HG02642 (cell line): ENCODE measurements at regions not wholly inside any gene's neighbourhood (a gene's known extent, or its start where the extent isn't known, plus 50 kb on each side); places are given as distances from the start of the nearest gene placed in this dataset.

Experiments
- ATAC-seq: cut with Tn5 transposase; IDR thresholded peaks from one replicate; pipeline ENCODE4 v1.9.1; 2021; ENCODE audit warnings: mild to moderate bottlenecking; ENCODE audit not compliant: unreplicated experiment, poor library complexity

- no peak for ATAC-seq
These were observed 138.7 kb upstream of the SLC24A3 start for GRCh38 chr20:19073584-19074218.

DNA sequence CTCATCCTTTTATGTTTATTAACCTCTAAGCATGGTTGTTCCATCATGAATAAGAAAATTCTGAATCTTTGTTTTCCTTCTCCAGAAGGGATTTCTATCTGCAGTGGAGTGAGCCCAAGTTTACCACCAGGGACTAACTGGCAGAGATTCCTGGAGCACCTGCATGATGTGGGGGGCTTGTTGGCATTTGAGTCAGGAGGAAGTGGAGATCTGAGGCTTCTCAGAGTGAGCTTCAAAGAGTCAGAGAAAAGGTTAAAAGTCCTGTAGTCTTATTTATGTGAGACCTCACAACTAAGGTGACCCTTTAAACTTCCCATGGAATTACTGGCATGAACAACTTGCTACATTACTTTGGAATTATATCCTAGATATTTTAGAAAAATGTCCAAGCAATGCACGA, 138.1 kb upstream of the SLC24A3 start:
- ATAC-seq = no peak

DNA sequence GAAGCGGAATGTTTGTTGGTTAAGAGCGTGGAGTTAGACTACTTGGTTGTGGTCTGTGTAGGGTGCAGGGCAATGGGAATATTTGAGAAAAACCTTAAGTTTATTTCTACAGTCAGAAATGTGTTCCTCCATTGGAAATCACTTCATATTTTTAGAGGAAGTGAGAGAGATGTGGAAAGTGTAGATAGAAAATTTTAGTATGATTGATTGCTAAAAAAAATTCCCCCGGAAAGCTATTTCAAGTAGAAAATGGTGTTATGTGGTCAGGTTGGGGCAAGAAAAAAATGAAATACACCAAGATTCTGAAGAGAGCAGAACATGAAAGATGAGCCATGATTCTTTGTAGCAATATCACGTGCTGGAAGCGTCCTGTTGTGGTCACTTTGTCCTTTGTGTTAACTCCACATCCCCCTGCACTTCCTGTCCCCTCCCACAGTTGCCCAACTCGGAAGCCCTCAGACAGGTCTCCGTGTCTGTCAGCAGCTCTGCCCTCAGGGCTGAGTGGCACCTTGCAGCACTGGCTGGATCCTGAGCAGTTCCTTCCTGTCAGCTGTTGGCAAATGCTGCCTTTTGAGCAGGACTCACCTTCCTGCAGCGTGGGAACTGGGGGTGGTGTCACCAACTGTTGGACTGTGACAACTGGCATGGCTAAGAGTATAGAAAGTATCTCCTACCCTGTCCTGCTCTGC, 137.5 kb upstream of the SLC24A3 start:
- ATAC-seq = peak; percentile 47

GRCh38 chr20:19077370-19078220, 134.8 kb upstream of the SLC24A3 start:
- ATAC-seq = no peak

GRCh38 chr20:19078448-19079373, 133.7 kb upstream of the SLC24A3 start:
- ATAC-seq = no peak

DNA sequence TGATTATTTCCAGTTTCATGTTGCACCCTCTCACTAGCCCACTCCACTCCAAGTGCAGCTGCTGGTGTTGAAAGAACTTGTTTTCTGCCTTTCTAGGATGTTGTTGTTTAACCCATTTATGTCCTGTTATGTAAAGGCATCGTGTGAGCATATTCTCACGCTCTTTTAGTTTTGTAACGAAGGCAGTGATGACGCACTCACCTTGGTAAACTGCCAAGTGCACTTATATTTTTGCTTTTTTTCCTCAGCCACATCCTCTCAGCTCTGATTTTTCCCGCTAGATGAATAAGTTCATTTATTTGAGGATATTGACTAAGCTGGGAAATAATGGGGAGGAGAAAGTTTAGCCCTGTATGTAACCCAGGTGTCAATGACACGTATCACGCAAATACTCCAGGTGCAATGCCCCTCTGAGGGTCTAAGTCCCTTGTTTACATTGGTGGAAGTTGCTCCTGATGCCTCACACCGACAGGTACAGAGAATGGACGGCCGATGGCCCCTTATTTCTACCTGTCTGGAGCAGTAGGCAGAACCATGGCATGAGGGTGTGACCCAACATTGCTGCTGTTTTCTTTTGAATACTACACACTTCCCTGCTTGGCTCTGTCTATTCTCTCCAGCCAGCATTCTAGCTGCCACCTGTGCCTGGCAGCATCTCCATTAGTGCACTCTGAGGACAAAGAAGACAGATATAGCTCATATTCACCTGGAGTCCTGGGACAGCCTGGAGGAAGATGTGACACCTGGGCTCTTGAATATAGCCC, 132.7 kb upstream of the SLC24A3 start:
- ATAC-seq = no peak

DNA sequence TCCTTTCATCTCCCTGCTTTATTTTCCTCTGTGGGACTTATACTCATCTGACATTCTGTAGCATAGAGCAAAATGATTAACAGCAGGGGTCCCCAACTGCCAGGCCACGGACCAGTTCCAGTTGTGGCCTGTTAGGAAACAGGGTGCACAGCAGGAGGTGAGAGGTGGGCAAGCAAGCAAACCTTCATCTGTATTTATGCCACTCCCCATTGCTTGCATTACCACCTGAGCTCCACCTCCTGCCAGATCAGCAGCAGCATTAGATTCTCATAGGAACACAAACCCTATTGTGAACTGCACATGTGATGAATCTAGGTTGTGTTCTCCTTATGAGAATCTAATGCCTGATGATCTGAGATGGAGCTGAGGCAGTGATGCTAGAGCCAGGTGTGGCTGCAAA, 130.5 kb upstream of the SLC24A3 start:
- no peak for ATAC-seq

DNA sequence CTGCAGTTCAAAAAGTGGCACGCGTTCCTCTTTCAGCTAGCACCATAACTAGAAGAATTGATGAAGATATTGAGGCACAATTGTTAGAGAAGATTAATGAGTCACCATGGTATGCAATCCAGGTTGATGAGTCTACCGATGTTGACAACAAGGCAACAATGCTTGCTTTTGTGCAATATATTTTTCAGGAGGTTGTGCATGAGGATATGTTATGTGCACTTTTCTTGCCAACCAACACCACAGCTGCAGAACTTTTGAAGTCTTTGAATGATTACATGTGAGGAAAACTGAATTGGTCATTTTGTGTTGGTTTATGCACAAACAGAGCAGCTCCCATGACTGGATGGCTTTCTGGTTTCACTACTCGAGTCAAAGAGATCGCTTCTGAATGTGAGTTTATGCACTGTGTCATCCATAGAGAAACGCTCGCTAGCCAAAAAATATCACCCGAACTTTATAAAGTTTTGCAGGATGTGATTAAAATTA, 129.3 kb upstream of the SLC24A3 start:
- ATAC-seq = no peak

DNA sequence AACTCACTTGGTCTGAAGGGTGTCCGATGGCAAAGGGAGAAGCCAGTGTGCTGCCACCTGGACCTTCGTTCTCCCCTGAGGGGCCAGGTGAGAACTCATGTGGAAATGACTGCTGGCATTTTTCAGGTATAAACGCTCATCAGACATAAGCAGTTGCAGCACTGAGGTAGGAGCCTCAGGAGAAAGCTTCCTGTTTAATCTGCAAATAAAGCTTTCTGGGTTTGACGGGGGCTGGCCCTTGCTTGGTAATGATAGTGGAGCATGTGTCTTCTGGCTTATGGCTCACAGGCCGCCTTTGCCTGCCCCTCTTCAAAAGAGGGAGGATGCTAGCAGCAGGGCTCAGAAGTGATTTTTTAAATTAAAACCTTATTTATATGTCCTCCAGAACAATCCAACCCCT, 122.1 kb upstream of the SLC24A3 start:
- no peak for ATAC-seq

- no peak for ATAC-seq
These were observed 117.4 kb upstream of the SLC24A3 start for GRCh38 chr20:19094959-19095541.

DNA sequence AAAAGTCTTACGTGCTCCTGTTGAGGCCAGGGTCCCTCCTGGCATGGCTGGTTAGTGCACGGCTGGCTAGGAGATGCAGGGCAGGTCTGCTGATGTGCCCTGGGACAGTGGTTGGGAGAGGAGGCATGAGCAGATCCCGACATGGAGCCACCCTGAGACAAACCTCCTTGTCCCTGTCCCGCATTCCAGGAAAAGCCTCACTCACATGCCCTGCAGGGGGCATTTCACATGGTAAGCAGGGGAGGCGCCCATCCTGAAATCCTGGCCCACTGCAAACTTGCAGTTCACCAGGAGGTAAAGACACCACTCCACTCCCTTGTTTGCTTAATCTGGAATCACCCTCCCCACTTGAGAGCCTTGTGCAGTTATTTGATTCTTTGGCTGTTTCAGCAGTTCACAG, 116.7 kb upstream of the SLC24A3 start:
- no peak for ATAC-seq

DNA sequence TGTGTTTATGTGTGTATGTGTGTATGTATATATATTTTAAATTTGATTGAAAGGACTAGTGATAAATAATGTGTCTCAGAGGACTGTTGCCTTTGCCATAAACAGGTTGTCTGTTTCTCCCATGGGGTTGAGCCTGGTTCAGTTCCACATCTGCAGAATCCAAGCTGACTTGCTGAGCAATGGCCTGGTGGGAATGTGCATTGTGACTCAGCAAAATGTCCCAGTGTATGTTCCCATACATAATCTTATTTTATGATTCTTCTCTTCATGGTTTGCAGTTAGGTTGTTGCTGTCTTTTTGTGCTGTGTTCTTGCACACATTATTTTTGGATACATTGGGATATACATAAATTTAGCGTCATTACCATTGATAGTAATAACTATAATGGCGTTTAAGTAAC, 115.6 kb upstream of the SLC24A3 start:
- ATAC-seq = no peak

GRCh38 chr20:19098117-19098516, 114.3 kb upstream of the SLC24A3 start:
- ATAC-seq = no peak

DNA sequence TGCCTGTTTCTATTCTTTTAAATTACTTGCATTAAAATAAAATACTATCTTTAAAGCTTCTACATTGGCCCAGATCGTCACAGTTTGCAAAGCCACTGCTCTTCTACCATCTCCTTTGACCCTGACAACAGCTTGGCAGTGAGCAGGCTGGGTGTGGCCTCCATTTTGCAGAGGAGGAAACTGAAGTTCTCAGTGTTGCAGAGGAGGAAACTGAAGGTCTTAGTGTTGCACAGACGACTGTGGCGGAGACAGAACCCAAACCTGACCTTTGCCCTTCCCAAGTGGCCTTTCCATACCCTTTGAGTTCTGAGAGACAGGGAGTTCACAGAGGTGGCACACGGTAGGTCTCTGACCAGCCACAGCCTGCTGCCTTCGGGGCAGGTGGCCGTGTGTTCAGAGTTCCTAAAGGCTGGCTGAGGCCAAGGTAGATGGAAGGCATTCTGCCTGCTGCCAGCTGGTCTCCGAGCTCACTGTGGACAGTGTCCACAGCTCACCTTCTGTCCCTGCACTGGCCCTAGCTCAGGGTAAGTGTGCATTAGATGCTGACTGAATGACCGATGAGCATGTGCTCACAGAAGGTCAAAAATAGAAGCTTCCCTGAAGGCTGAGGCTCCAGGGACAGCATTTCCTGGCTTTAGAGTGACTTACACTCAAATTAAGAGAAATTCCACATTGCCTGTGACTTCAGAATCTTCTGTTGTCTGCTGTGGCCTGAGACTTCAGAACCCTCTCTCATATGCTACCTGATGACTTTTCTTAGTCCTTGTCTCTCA, 113.5 kb upstream of the SLC24A3 start:
- no peak for ATAC-seq

DNA sequence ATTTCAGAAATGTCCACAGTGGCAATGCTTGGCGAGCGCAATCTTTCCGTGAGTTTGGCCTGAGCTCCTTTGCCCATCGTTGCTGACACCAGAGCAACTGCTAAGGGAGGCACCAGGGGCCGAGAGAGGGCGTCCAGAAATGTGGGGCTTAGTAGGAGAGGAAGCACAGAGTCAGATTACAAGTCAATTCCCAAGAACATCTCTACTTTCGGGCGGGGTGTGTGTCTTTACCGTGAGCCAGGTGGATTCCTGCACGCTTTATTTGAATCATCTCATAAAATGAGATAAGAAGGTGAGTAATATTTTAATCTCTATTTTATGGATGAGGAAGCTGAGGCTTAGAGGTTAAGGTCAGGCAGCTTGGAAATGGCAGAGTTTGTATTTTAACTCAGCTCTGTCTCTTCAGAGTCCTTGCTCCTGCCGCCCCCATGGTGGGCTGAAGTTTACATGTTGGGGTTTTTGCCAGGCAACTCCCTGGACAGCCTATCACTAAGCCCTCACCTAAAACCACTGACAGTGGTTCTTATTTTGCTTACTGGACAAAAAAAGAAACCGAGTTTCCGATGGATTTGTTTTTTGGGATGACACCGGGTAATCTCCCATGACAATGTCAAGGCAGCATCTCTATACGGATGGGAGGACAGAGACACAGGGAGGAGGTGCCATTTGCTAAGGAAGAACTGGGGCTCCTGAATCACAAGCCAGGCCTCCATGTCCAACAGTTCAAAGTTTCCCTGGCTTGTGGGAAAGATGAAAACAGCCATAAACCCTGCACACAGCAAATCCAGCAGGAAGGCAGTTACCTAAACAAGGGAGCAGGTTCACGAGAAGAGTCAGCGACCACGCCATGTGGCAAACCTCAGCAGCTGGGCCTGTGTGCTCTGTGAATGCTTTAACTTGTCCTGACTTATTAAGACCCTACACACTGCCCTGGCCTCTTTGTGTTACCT, 112.6 kb upstream of the SLC24A3 start:
- no peak for ATAC-seq

- ATAC-seq = no peak
These were observed 111.5 kb upstream of the SLC24A3 start for GRCh38 chr20:19100975-19101374.

DNA sequence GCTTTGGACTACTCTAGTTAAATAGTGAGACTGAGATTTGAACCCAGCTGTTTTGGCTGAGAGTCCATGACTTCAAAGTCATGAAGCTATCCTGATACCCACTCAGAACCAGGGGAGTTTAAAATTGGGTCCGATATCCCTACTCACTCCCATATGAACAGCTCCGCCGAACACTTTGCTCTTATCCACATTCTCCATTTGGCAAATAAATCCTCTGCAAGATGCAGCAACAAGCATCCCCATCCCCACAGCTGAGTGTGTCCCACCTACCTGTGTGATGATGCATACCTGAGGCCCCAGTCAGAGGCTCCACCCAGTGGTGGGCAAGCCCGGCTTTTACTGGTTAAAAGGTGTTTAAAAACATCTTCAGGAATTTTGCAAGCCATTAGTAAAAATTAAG, 108.3 kb upstream of the SLC24A3 start:
- ATAC-seq = no peak
